C4-2B (cell line): ENCODE measurements at regions not wholly inside any gene's neighbourhood (a gene's known extent, or its start where the extent isn't known, plus 50 kb on each side); places are given as distances from the start of the nearest gene placed in this dataset.

ENCODE experiments used
- H3K27ac ChIP-seq: fragments of 450-650 bp; 2 replicates; pipeline ENCODE4 v1.5.1; 2017
- CTCF ChIP-seq: fragments of 450-650 bp; conservative IDR thresholded peaks from 2 replicates; pipeline ENCODE4 v1.5.1; 2017; ENCODE audit warnings: mild to moderate bottlenecking
- ZFX ChIP-seq: fragments of 450-650 bp; IDR thresholded peaks from 2 replicates; pipeline ENCODE4 v1.6.1; 2017

GRCh38 chr13:31869582-31869981, 130.3 kb downstream of the RXFP2 start:
- H3K27ac ChIP-seq: no peak overlapping the region
- TF ChIP-seq CTCF: no peak
- no peak for TF ChIP-seq ZFX

GRCh38 chr13:31870511-31870910, 131.2 kb downstream of the RXFP2 start:
- TF ChIP-seq CTCF (no peak), ZFX (no peak)
- H3K27ac ChIP-seq: no peak overlapping the region

GRCh38 chr13:31873145-31873544, 133.8 kb downstream of the RXFP2 start:
- TF ChIP-seq CTCF: no peak
- TF ChIP-seq ZFX: no peak
- no peak overlapping the region for H3K27ac ChIP-seq

- TF ChIP-seq CTCF (no peak), ZFX (no peak)
- H3K27ac ChIP-seq: no peak overlapping the region
Observed at GRCh38 chr13:31875134-31875533, 135.8 kb downstream of the RXFP2 start.

GRCh38 chr13:31878052-31878451, 138.7 kb downstream of the RXFP2 start:
- TF ChIP-seq CTCF (no peak), ZFX (no peak)
- H3K27ac ChIP-seq: no peak overlapping the region

- no peak overlapping the region for H3K27ac ChIP-seq
- no peak for TF ChIP-seq ZFX
- no peak for TF ChIP-seq CTCF
Observed at GRCh38 chr13:31878495-31878894, 139.2 kb downstream of the RXFP2 start.

- no peak for TF ChIP-seq ZFX
- no peak for TF ChIP-seq CTCF
- no peak overlapping the region for H3K27ac ChIP-seq
Observed at GRCh38 chr13:31878955-31879354, 139.6 kb downstream of the RXFP2 start.
